SJSA1 (cell line): ENCODE measurements at regions not wholly inside any gene's neighbourhood (a gene's known extent, or its start where the extent isn't known, plus 50 kb on each side); places are given as distances from the start of the nearest gene placed in this dataset.
"Not testable (repeated sequence)": the region's sequence is repeated elsewhere in the genome, so short reads cannot be mapped to it uniquely, and the experiment has no call there.

Experiments used
- DNase-seq, 2 experiments: peaks; one replicate each; pipeline ENCODE4 v3.0.0-alpha.2; 2015 to 2020; ENCODE audit warnings: low spot score in 2 of 2, low read depth in 1 of 2
- H3K27ac ChIP-seq: fragments of 250-450 bp; sonication (Bioruptor Pico); 2 replicates; pipeline ENCODE4 v1.5.1; 2020; ENCODE audit warnings: mild to moderate bottlenecking, moderate library complexity
- H3K27me3 ChIP-seq: fragments of 250-450 bp; sonication (Bioruptor Pico); replicated peaks from 2 replicates; pipeline ENCODE4 v1.5.1; 2020; ENCODE audit warnings: mild to moderate bottlenecking, moderate library complexity
- H3K36me3 ChIP-seq: fragments of 250-450 bp; sonication (Bioruptor Pico); 2 replicates; pipeline ENCODE4 v1.5.1; 2020; ENCODE audit warnings: mild to moderate bottlenecking
- H3K4me1 ChIP-seq: fragments of 250-450 bp; sonication (Bioruptor Pico); replicated peaks from 2 replicates; pipeline ENCODE4 v1.6.1; 2021; ENCODE audit warnings: mild to moderate bottlenecking
- H3K4me3 ChIP-seq: fragments of 250-450 bp; sonication (Bioruptor Pico); 2 replicates; pipeline ENCODE4 v1.5.1; 2020; ENCODE audit warnings: mild to moderate bottlenecking
- H3K9me3 ChIP-seq: fragments of 250-450 bp; sonication (Bioruptor Pico); replicated peaks from 2 replicates; pipeline ENCODE4 v1.5.1; 2020; ENCODE audit warnings: mild to moderate bottlenecking

GRCh38 chr5:98342958-98343660 lies 430.4 kb upstream of the RGMB start:
- H3K9me3 ChIP-seq, H3K36me3 ChIP-seq, H3K4me1 ChIP-seq, H3K27me3 ChIP-seq, H3K27ac ChIP-seq, H3K4me3 ChIP-seq, DNase-seq: not testable (repeated sequence)

- no peaks in the 10 kb centered on the region for H3K27me3 ChIP-seq
- H3K36me3 ChIP-seq, result no peaks in the 10 kb centered on the region
- peak; percentile 55 to 68 for DNase-seq
- H3K9me3 ChIP-seq, result no peaks in the 10 kb centered on the region; the same call in 1 of the 2 replicates
- peaks cover 5% of the 10 kb centered on the region for H3K4me1 ChIP-seq
- peak overlapping the region; percentile 72 for H3K27ac ChIP-seq
- H3K4me3 ChIP-seq, result no peak overlapping the region
These were observed 424.0 kb upstream of the RGMB start for GRCh38 chr5:98349251-98349989.

- peaks cover 5% of the 10 kb centered on the region for H3K4me1 ChIP-seq
- no peaks in the 10 kb centered on the region for H3K36me3 ChIP-seq
- no peak for DNase-seq
- H3K9me3 ChIP-seq, result no peaks in the 10 kb centered on the region; the same call in 1 of the 2 replicates
- H3K27me3 ChIP-seq, result no peaks in the 10 kb centered on the region
- no peak overlapping the region for H3K4me3 ChIP-seq
- no peak overlapping the region for H3K27ac ChIP-seq
These were observed 423.5 kb upstream of the RGMB start for GRCh38 chr5:98349990-98350365.

GRCh38 chr5:98354922-98355321 lies 418.5 kb upstream of the RGMB start:
- no peaks in the 10 kb centered on the region for H3K36me3 ChIP-seq
- no peak overlapping the region for H3K4me3 ChIP-seq
- H3K9me3 ChIP-seq, result peaks cover 6% of the 10 kb centered on the region; the same call in 1 of the 2 replicates
- no peak overlapping the region for H3K27ac ChIP-seq
- DNase-seq, result no peak
- no peaks in the 10 kb centered on the region for H3K27me3 ChIP-seq
- H3K4me1 ChIP-seq, result no peaks in the 10 kb centered on the region

GRCh38 chr5:98360548-98360947 lies 412.9 kb upstream of the RGMB start:
- no peak for DNase-seq
- no peaks in the 10 kb centered on the region for H3K27me3 ChIP-seq
- no peak overlapping the region for H3K4me3 ChIP-seq
- no peaks in the 10 kb centered on the region for H3K36me3 ChIP-seq
- H3K9me3 ChIP-seq, result peaks cover 6% of the 10 kb centered on the region; the same call in 1 of the 2 replicates
- no peaks in the 10 kb centered on the region for H3K4me1 ChIP-seq
- no peak overlapping the region for H3K27ac ChIP-seq

- Histone ChIP-seq H3K9me3 (peaks cover 6% of the 10 kb centered on the region; the same call in 1 of the 2 replicates), H3K27ac (no peak overlapping the region), H3K4me3 (no peak overlapping the region), H3K4me1 (no peaks in the 10 kb centered on the region), H3K36me3 (no peaks in the 10 kb centered on the region), H3K27me3 (no peaks in the 10 kb centered on the region)
- DNase-seq, result no peak
These were observed 410.3 kb upstream of the RGMB start for GRCh38 chr5:98363157-98363556.

- DNase-seq, result no peak
- H3K27ac ChIP-seq, result no peak overlapping the region
- H3K4me3 ChIP-seq, result no peak overlapping the region
- H3K4me1 ChIP-seq, result no peaks in the 10 kb centered on the region
- H3K36me3 ChIP-seq, result no peaks in the 10 kb centered on the region
- H3K9me3 ChIP-seq, result no peaks in the 10 kb centered on the region
- H3K27me3 ChIP-seq, result no peaks in the 10 kb centered on the region
These were observed 408.9 kb upstream of the RGMB start for GRCh38 chr5:98364549-98364948.

GRCh38 chr5:98365126-98365525 lies 408.3 kb upstream of the RGMB start:
- DNase-seq, result no peak
- Histone ChIP-seq H3K36me3 (no peaks in the 10 kb centered on the region), H3K27me3 (no peaks in the 10 kb centered on the region), H3K27ac (no peak overlapping the region), H3K4me1 (no peaks in the 10 kb centered on the region), H3K4me3 (no peak overlapping the region), H3K9me3 (no peaks in the 10 kb centered on the region)

GRCh38 chr5:98368141-98368540 lies 405.3 kb upstream of the RGMB start:
- Histone ChIP-seq H3K4me3 (no peak overlapping the region), H3K4me1 (no peaks in the 10 kb centered on the region), H3K9me3 (no peaks in the 10 kb centered on the region), H3K36me3 (no peaks in the 10 kb centered on the region), H3K27me3 (no peaks in the 10 kb centered on the region), H3K27ac (no peak overlapping the region)
- no peak for DNase-seq

- H3K4me3 ChIP-seq, result no peak overlapping the region
- no peak for DNase-seq
- no peaks in the 10 kb centered on the region for H3K4me1 ChIP-seq
These were observed 401.1 kb upstream of the RGMB start for GRCh38 chr5:98372351-98372750.

GRCh38 chr5:98391921-98392625 lies 381.4 kb upstream of the RGMB start:
- Histone ChIP-seq H3K4me1 (no peaks in the 10 kb centered on the region), H3K9me3 (no peaks in the 10 kb centered on the region), H3K4me3 (no peak overlapping the region), H3K27ac (no peak overlapping the region), H3K27me3 (no peaks in the 10 kb centered on the region), H3K36me3 (no peaks in the 10 kb centered on the region)
- DNase-seq, result no peak

More at GRCh38 chr5:98372351-98372750, 401.1 kb upstream of the RGMB start:
- no peaks in the 10 kb centered on the region for H3K9me3 ChIP-seq
- no peak overlapping the region for H3K27ac ChIP-seq
- no peaks in the 10 kb centered on the region for H3K27me3 ChIP-seq
- H3K36me3 ChIP-seq, result no peaks in the 10 kb centered on the region

- not testable (repeated sequence) for H3K9me3 ChIP-seq, H3K4me3 ChIP-seq, DNase-seq, H3K4me1 ChIP-seq, H3K27me3 ChIP-seq, H3K27ac ChIP-seq, H3K36me3 ChIP-seq
These were observed 380.3 kb upstream of the RGMB start for GRCh38 chr5:98393205-98393604.

- H3K27me3 ChIP-seq, result no peaks in the 10 kb centered on the region
- no peaks in the 10 kb centered on the region for H3K36me3 ChIP-seq
- H3K27ac ChIP-seq, result no peak overlapping the region
- no peak for DNase-seq
- H3K4me3 ChIP-seq, result no peak overlapping the region
- H3K4me1 ChIP-seq, result no peaks in the 10 kb centered on the region
- H3K9me3 ChIP-seq, result no peaks in the 10 kb centered on the region
These were observed 376.4 kb upstream of the RGMB start for GRCh38 chr5:98397081-98397480.

- Histone ChIP-seq H3K27ac (no peak overlapping the region), H3K36me3 (no peaks in the 10 kb centered on the region), H3K9me3 (no peaks in the 10 kb centered on the region), H3K27me3 (no peaks in the 10 kb centered on the region), H3K4me3 (no peak overlapping the region), H3K4me1 (no peaks in the 10 kb centered on the region)
- DNase-seq, result no peak
These were observed 375.0 kb upstream of the RGMB start for GRCh38 chr5:98398465-98398864.
